ENCODE measurements at regions not wholly inside any gene's neighbourhood (a gene's known extent, or its start where the extent isn't known, plus 50 kb on each side); places are given as distances from the start of the nearest gene placed in this dataset.

- DNase-seq, result no peak
These were observed 72.7 kb upstream of the MBOAT2 start for GRCh38 chr2:9076210-9076609.

- DNase-seq, result no peak
These were observed 71.4 kb upstream of the MBOAT2 start for GRCh38 chr2:9074930-9075329.

GRCh38 chr2:9071584-9072124 lies 68.2 kb upstream of the MBOAT2 start:
- no peak for DNase-seq

- DNase-seq, result no peak
These were observed 67.5 kb upstream of the MBOAT2 start for GRCh38 chr2:9071032-9071431.

GRCh38 chr2:9069543-9069942 lies 66.1 kb upstream of the MBOAT2 start:
- DNase-seq, result no peak

GRCh38 chr2:9065901-9066300 lies 62.4 kb upstream of the MBOAT2 start:
- no peak for DNase-seq

GRCh38 chr2:9063023-9063606 lies 59.6 kb upstream of the MBOAT2 start:
- DNase-seq, result no peak

- DNase-seq, result no peak
These were observed 57.3 kb upstream of the MBOAT2 start for GRCh38 chr2:9060819-9061218.

- DNase-seq, result no peak
These were observed 54.7 kb upstream of the MBOAT2 start for GRCh38 chr2:9057939-9058761.

- no peak for DNase-seq
These were observed 52.0 kb upstream of the MBOAT2 start for GRCh38 chr2:9055471-9055870.

- DNase-seq, result no peak
These were observed 50.0 kb upstream of the MBOAT2 start for GRCh38 chr2:9053534-9053931.

Data from activated CD4-positive, CD25-positive, alpha-beta regulatory T cell (primary cell).